SK-N-SH (cell line): ENCODE measurements at regions not wholly inside any gene's neighbourhood (a gene's known extent, or its start where the extent isn't known, plus 50 kb on each side); places are given as distances from the start of the nearest gene placed in this dataset.

ENCODE experiments used
- EP300 ChIP-seq, 2 experiments: IDR thresholded peaks; 2 replicates each; pipeline versions ENCODE4 v1.4.0 to v1.6.1; 2012; ENCODE audit warnings: borderline replicate concordance in 1 of 2, low read depth in 1 of 2, low read length in 1 of 2
- EZH2phosphoT487 ChIP-seq: fragments of 200-600 bp; sonication (generic); IDR thresholded peaks from 2 replicates; pipeline ENCODE4 v1.6.1; 2017; ENCODE audit warnings: low read depth, mixed run types, mild to moderate bottlenecking, antibody characterized with exemption, moderate library complexity, borderline replicate concordance
- GATA2 ChIP-seq: sonication (generic); formaldehyde crosslinking; IDR thresholded peaks from 2 replicates; pipeline ENCODE4 v1.5.0; 2020; ENCODE audit warnings: mild to moderate bottlenecking, missing genetic modification reagents
- POLR2AphosphoS5 ChIP-seq: IDR thresholded peaks from 2 replicates; pipeline ENCODE4 v1.6.1; 2012; ENCODE audit warnings: low read depth, low read length
- RFX5 ChIP-seq: IDR thresholded peaks from 2 replicates; pipeline ENCODE4 v1.6.1; 2012; ENCODE audit warnings: mild to moderate bottlenecking, improper control_type of control experiment, low read length
- USF1 ChIP-seq: IDR thresholded peaks from 2 replicates; pipeline ENCODE4 v1.4.0; 2012; ENCODE audit warnings: low read depth, borderline replicate concordance
- YY1 ChIP-seq: IDR thresholded peaks from 2 replicates; pipeline ENCODE4 v1.4.0; 2012; ENCODE audit warnings: low read depth, mild to moderate bottlenecking
- TF ChIP-seq, protein P1 (sequence below): fragments of 200-600 bp; sonication (generic); IDR thresholded peaks from 2 replicates; pipeline ENCODE4 v1.6.1; 2017; ENCODE audit warnings: antibody characterized with exemption, mild to moderate bottlenecking, moderate library complexity

- TF ChIP-seq RFX5, result no peak
- TF ChIP-seq, protein P1, sequence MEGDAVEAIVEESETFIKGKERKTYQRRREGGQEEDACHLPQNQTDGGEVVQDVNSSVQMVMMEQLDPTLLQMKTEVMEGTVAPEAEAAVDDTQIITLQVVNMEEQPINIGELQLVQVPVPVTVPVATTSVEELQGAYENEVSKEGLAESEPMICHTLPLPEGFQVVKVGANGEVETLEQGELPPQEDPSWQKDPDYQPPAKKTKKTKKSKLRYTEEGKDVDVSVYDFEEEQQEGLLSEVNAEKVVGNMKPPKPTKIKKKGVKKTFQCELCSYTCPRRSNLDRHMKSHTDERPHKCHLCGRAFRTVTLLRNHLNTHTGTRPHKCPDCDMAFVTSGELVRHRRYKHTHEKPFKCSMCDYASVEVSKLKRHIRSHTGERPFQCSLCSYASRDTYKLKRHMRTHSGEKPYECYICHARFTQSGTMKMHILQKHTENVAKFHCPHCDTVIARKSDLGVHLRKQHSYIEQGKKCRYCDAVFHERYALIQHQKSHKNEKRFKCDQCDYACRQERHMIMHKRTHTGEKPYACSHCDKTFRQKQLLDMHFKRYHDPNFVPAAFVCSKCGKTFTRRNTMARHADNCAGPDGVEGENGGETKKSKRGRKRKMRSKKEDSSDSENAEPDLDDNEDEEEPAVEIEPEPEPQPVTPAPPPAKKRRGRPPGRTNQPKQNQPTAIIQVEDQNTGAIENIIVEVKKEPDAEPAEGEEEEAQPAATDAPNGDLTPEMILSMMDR, result no peak
- TF ChIP-seq EZH2phosphoT487, result no peak
- no peak for TF ChIP-seq EP300 (IDR thresholded peaks at IDR 0.05; ENCODE audit: borderline replicate concordance in 1 of 2, low read depth in 1 of 2, low read length in 1 of 2)
- TF ChIP-seq GATA2, result no peak
- no peak for TF ChIP-seq POLR2AphosphoS5
- no peak for TF ChIP-seq YY1
- no peak for TF ChIP-seq USF1
Observed at GRCh38 chr18:46265196-46266156, 161.3 kb downstream of the HAUS1 start.
